AG09309 (cell line): ENCODE measurements at regions not wholly inside any gene's neighbourhood (a gene's known extent, or its start where the extent isn't known, plus 50 kb on each side); places are given as distances from the start of the nearest gene placed in this dataset.
A peak's percentile ranks its signal among the peaks of the same experiment; 100 is the strongest.

Experiments
- DNase-seq: peaks from one replicate; pipeline ENCODE4 v3.0.0-alpha.2; 2010; ENCODE audit warnings: low read depth
- H3K4me3 ChIP-seq: 2 replicates; pipeline ENCODE4 v1.5.1; 2011; ENCODE audit warnings: mild to moderate bottlenecking, low read depth, low read length, moderate library complexity; ENCODE audit not compliant: control insufficient read depth
- CTCF ChIP-seq: IDR thresholded peaks from 2 replicates; pipeline ENCODE4 v1.5.1; 2011; ENCODE audit warnings: mild to moderate bottlenecking, low read depth, low read length, inconsistent platforms; ENCODE audit not compliant: insufficient read depth, control insufficient read depth; ENCODE audit errors: missing control alignments

GRCh38 chr20:23241416-23241815 lies 109.2 kb upstream of the NXT1 start:
- no peak for DNase-seq
- no peak for TF ChIP-seq CTCF
- no peak overlapping the region for H3K4me3 ChIP-seq

GRCh38 chr20:23240519-23240918 lies 110.1 kb upstream of the NXT1 start:
- DNase-seq = no peak
- TF ChIP-seq CTCF = no peak
- no peak overlapping the region for H3K4me3 ChIP-seq

GRCh38 chr20:23237201-23237600 lies 113.4 kb upstream of the NXT1 start:
- TF ChIP-seq CTCF = no peak
- DNase-seq = no peak
- H3K4me3 ChIP-seq = no peak overlapping the region

- peak; percentile 77 for TF ChIP-seq CTCF
- DNase-seq = no peak
- H3K4me3 ChIP-seq = no peak overlapping the region
These were observed 115.2 kb upstream of the NXT1 start for GRCh38 chr20:23235173-23236027.

- no peak overlapping the region for H3K4me3 ChIP-seq
- no peak for DNase-seq
- no peak for TF ChIP-seq CTCF
These were observed 116.1 kb upstream of the NXT1 start for GRCh38 chr20:23234311-23235078.

GRCh38 chr20:23233341-23233740 lies 117.2 kb upstream of the NXT1 start:
- no peak overlapping the region for H3K4me3 ChIP-seq
- TF ChIP-seq CTCF = no peak
- no peak for DNase-seq
